K562 (cell line): ENCODE measurements at regions not wholly inside any gene's neighbourhood (a gene's known extent, or its start where the extent isn't known, plus 50 kb on each side); places are given as distances from the start of the nearest gene placed in this dataset.

Experiments used
- ATAC-seq: fragments of 200-7000 bp; cut with Tn5 transposase; 3 replicates; pipeline ENCODE4 v1.9.1; 2020; ENCODE audit warnings: moderate library complexity
- BruUV-seq: library from RNA; stranded (reverse); fragments of 400-500 nt; replicated peaks from 2 replicates; lab custom pipeline; 2021; lab: Mats Ljungman, UMichigan
- CTCF ChIA-PET: fragments of 300-600 bp; formaldehyde crosslinking; extraction: SDS; loops from one replicate; lab custom pipeline; 2021; ENCODE audit warnings: low intra/inter-chr PET ratio; lab: Yijun Ruan, JAX
- POLR2A ChIA-PET: fragments of 300-600, 350-650 bp; sonication (Branson Sonifier 250); formaldehyde crosslinking; extraction: SDS; loops from one replicate; lab custom pipeline; 2021; ENCODE audit warnings: antibody characterized with exemption, inconsistent platforms; lab: Yijun Ruan, JAX
- DNase-seq, 4 experiments: peaks; one replicate each; pipeline versions ENCODE4 v3.0.0 to v3.0.0-alpha.2; 2011 to 2018; ENCODE audit warnings: low spot score in 3 of 4, mixed read lengths in 3 of 4; ENCODE audit errors: extremely low read depth in 1 of 4
- FAIRE-seq: peaks from 2 replicates; lab custom pipeline; 2011; peaks lifted over from hg19 to GRCh38; lab: Jason Lieb, UNC
- H2AFZ ChIP-seq: 2 replicates; pipeline ENCODE4 v1.6.0; 2011; ENCODE audit warnings: low read depth, low read length, control low read depth, inconsistent platforms
- H3K27ac ChIP-seq: fragments of 200-600 bp; 3 replicates; pipeline ENCODE4 v1.8.0; 2011; ENCODE audit warnings: low read depth, mild to moderate bottlenecking, control low read depth, inconsistent platforms, low read length, moderate library complexity, mixed read lengths; ENCODE audit errors: extremely low read depth
- H3K27me3 ChIP-seq, 2 experiments: fragments of 300-600 bp in 1 of 2; 2 replicates in 1 of 2; 3 replicates in 1 of 2; pipeline versions ENCODE4 v1.6.0 to v1.8.0; 2011; ENCODE audit warnings: inconsistent platforms in 2 of 2, low read length in 2 of 2, mild to moderate bottlenecking in 1 of 2, mixed read lengths in 1 of 2, moderate library complexity in 1 of 2; ENCODE audit not compliant: control insufficient read depth in 2 of 2, insufficient read depth in 2 of 2
- H3K36me3 ChIP-seq: fragments of 300-600 bp; 3 replicates; pipeline ENCODE4 v1.8.0; 2011; ENCODE audit warnings: mild to moderate bottlenecking, low read length, inconsistent platforms; ENCODE audit not compliant: control insufficient read depth, insufficient read depth
- H3K4me1 ChIP-seq, 2 experiments: fragments of 200-600 bp in 1 of 2; replicated peaks in 1 of 2; 2 replicates in 1 of 2; 3 replicates in 1 of 2; pipeline versions ENCODE4 v1.5.1 to v1.8.0; 2011; ENCODE audit warnings: inconsistent platforms in 2 of 2, low read length in 2 of 2, mild to moderate bottlenecking in 1 of 2, mixed read lengths in 1 of 2, moderate library complexity in 1 of 2; ENCODE audit not compliant: control insufficient read depth in 2 of 2, insufficient read depth in 2 of 2
- H3K4me2 ChIP-seq: 2 replicates; pipeline ENCODE4 v1.6.1; 2011; ENCODE audit warnings: low read length, control low read depth, inconsistent platforms, mixed read lengths; ENCODE audit not compliant: insufficient read depth
- H3K4me3 ChIP-seq: fragments of 200-600 bp; sonication (generic), shearing (Covaris generic); 2 replicates; pipeline ENCODE4 v1.5.1; 2016; ENCODE audit warnings: control low read depth, inconsistent platforms
- H3K79me2 ChIP-seq: fragments of 200-600 bp; 3 replicates; pipeline ENCODE4 v1.8.0; 2011; ENCODE audit warnings: low read length, inconsistent platforms; ENCODE audit not compliant: control insufficient read depth, insufficient read depth
- H3K9ac ChIP-seq, 2 experiments: 2 replicates each; pipeline versions ENCODE4 v1.6.0 to v1.6.1; 2011; ENCODE audit warnings: low read depth in 2 of 2, low read length in 2 of 2, control low read depth in 1 of 2, inconsistent platforms in 1 of 2, mild to moderate bottlenecking in 1 of 2, mixed read lengths in 1 of 2; ENCODE audit not compliant: insufficient read depth in 1 of 2
- H3K9me1 ChIP-seq: one replicate; pipeline ENCODE4 v1.6.0; 2011; ENCODE audit warnings: inconsistent platforms, mild to moderate bottlenecking, low read length, moderate library complexity; ENCODE audit not compliant: control insufficient read depth, insufficient read depth
- H3K9me3 ChIP-seq: replicated peaks from 2 replicates; pipeline ENCODE4 v1.5.1; 2011; ENCODE audit warnings: low read depth, low read length, inconsistent platforms; ENCODE audit not compliant: control insufficient read depth, insufficient read depth
- H4K20me1 ChIP-seq: replicated peaks from 2 replicates; pipeline ENCODE4 v1.6.1; 2011; ENCODE audit warnings: low read length, inconsistent platforms, mixed read lengths; ENCODE audit not compliant: control insufficient read depth, insufficient read depth
- CBFA2T2 ChIP-seq: fragments of 450-650 bp; conservative IDR thresholded peaks from 2 replicates; pipeline ENCODE4 v1.6.1; 2017; ENCODE audit warnings: mild to moderate bottlenecking
- EHMT2 ChIP-seq: fragments of 450-650 bp; IDR thresholded peaks from 2 replicates; pipeline ENCODE4 v1.6.1; 2018; ENCODE audit warnings: antibody characterized with exemption
- ELF2 ChIP-seq: fragments of 250-450 bp; sonication (Bioruptor Pico); IDR thresholded peaks from 2 replicates; pipeline ENCODE4 v1.5.0; 2021; ENCODE audit warnings: mild to moderate bottlenecking
- KAT2B ChIP-seq: IDR thresholded peaks from one replicate; pipeline ENCODE4 v1.6.1; 2012; ENCODE audit warnings: low read depth, mild to moderate bottlenecking, control low read depth, inconsistent platforms, low read length, moderate library complexity
- KDM5B ChIP-seq: fragments of 200-600 bp; sonication (generic); IDR thresholded peaks from 2 replicates; pipeline ENCODE4 v1.6.1; 2012; ENCODE audit warnings: low read depth, mild to moderate bottlenecking, moderate library complexity, low read length, control low read depth, inconsistent platforms; ENCODE audit not compliant: insufficient replicate concordance
- MBD2 ChIP-seq: sonication (generic); IDR thresholded peaks from 2 replicates; pipeline ENCODE4 v1.6.1; 2016; ENCODE audit warnings: low read depth, borderline replicate concordance
- NEUROD1 ChIP-seq: fragments of 150-350 bp; IDR thresholded peaks from 2 replicates; pipeline ENCODE4 v1.6.1; 2014; ENCODE audit warnings: borderline replicate concordance, low read length, low read depth; ENCODE audit not compliant: partially characterized antibody
- NR2C2 ChIP-seq, 2 experiments: fragments of 200-800 bp in 1 of 2; sonication (Bioruptor generic) in 1 of 2; sonication (generic) in 1 of 2; formaldehyde crosslinking in 1 of 2; IDR thresholded peaks; 2 replicates each; pipeline versions ENCODE4 v1.6.1 to v1.8.0; 2016 to 2022; ENCODE audit warnings: mild to moderate bottlenecking in 1 of 2, missing compliant biosample characterization in 1 of 2, missing genetic modification characterization in 1 of 2, missing genetic modification reagents in 1 of 2
- PCBP1 ChIP-seq: fragments of 200-400 bp; formaldehyde crosslinking; IDR thresholded peaks from 2 replicates; pipeline ENCODE4 v1.6.1; 2018; ENCODE audit warnings: mild to moderate bottlenecking, low read depth, low read length; ENCODE audit not compliant: poor library complexity, severe bottlenecking
- POLR3G ChIP-seq: IDR thresholded peaks from 2 replicates; pipeline ENCODE4 v1.6.1; 2011; ENCODE audit not compliant: insufficient read length, insufficient replicate concordance; ENCODE audit errors: extremely low read depth
- PTBP1 ChIP-seq: fragments of 200-400 bp; formaldehyde crosslinking; IDR thresholded peaks from 2 replicates; pipeline ENCODE4 v1.6.1; 2017; ENCODE audit warnings: low read depth, low read length
- SMC3 ChIP-seq: conservative IDR thresholded peaks from 2 replicates; pipeline ENCODE4 v1.6.1; 2011; ENCODE audit warnings: low read depth, low read length, improper control_type of control experiment; ENCODE audit not compliant: insufficient read depth
- TAF9B ChIP-seq: fragments of 450-650 bp; IDR thresholded peaks from 2 replicates; pipeline ENCODE4 v1.6.1; 2018; ENCODE audit warnings: mild to moderate bottlenecking; ENCODE audit not compliant: partially characterized antibody
- TAL1 ChIP-seq: fragments of 450-650 bp; IDR thresholded peaks from 2 replicates; pipeline ENCODE4 v1.6.1; 2016; ENCODE audit warnings: mild to moderate bottlenecking
- ZNF239 ChIP-seq: fragments of 250-450 bp; sonication (Bioruptor Pico); IDR thresholded peaks from 2 replicates; pipeline ENCODE4 v1.4.0; 2020; ENCODE audit warnings: mild to moderate bottlenecking
- ZNF311 ChIP-seq: fragments of 250-450 bp; sonication (Bioruptor Pico); IDR thresholded peaks from 2 replicates; pipeline ENCODE4 v1.4.0; 2020; ENCODE audit warnings: mild to moderate bottlenecking, moderate library complexity
- ZNF324 ChIP-seq: fragments of 250-450 bp; sonication (Bioruptor Pico); IDR thresholded peaks from 2 replicates; pipeline ENCODE4 v1.4.0; 2020; ENCODE audit warnings: mild to moderate bottlenecking
- ZZZ3 ChIP-seq: fragments of 450-650 bp; IDR thresholded peaks from 2 replicates; pipeline ENCODE4 v1.6.1; 2016; ENCODE audit warnings: antibody characterized with exemption, mild to moderate bottlenecking, moderate library complexity
- WGBS: fragments of 100-300 bp; shearing (Covaris generic); methylation state at CpG from one replicate; pipeline ENCODE4 v1.1.6; 2016; ENCODE audit warnings: low coverage, mixed read lengths; ENCODE audit not compliant: insufficient coverage; ENCODE audit errors: missing lambda C conversion rate; 5-methylcytosine and 5-hydroxymethylcytosine counted together
- in situ Hi-C: fragments of 300-500 bp; cut with MboI; formaldehyde crosslinking; loops from 4 replicates; pipeline ENCODE4 v1.15.0; 2018; ENCODE audit warnings: inconsistent platforms, mixed read lengths
- intact Hi-C: fragments of 100-400 bp; cut with micrococcal nuclease; formaldehyde crosslinking; loops from 2 replicates; pipeline ENCODE4 v1.14.2; 2022
- TF ChIP-seq, protein P1 (sequence below): fragments of 450-650 bp; IDR thresholded peaks from 2 replicates; pipeline ENCODE4 v1.6.1; 2017; ENCODE audit warnings: antibody characterized with exemption

DNA sequence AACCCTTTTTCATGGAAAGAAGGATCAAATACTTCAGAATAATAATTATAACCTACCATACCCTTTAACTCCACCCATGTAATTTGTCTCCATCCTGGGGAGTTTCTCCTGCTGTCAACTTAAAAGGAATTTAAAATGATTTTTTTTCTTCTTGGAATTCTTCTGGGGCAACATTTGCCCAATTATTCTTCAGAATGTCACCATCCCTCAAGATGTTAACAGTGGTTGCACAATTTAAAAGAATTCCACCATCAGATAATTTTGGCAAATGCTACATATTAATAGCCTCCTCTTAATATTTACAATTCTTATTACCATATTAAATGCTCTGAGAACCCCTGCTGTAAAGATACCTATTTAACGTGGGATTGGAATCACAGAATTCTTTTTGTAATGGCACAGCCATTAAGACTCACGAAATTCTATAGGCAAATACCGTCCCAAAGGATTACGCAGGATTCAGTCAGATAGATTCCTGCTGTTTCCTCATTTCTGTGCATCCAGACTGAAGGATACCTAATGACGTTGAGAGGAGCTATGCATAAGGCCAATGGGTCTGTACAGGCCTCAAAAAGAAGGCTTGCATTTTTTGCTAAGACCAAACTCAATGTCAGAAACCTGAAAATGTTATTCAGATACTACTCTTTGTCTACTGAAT is 177.5 kb downstream of the DAD1 start:
- no peaks in the 10 kb centered on the region for H3K4me1 ChIP-seq
- H3K9me1 ChIP-seq, result no peaks in the 10 kb centered on the region
- no peak overlapping the region for H3K4me2 ChIP-seq
- no peaks in the 10 kb centered on the region for H4K20me1 ChIP-seq
- H3K27me3 ChIP-seq, result peaks cover 0 to 6% of the 10 kb centered on the region in 2 experiments; a peak in 1 of 5 replicates
- DNase-seq (no peak), FAIRE-seq (no peak), ATAC-seq (no peak)
- H3K27ac ChIP-seq, result no peak overlapping the region
- no peak overlapping the region for H3K4me3 ChIP-seq
- H3K79me2 ChIP-seq, result no peaks in the 10 kb centered on the region
- TF ChIP-seq NR2C2 (CRISPR knock-in tag; IDR thresholded peaks at IDR 0.05) (no peak), NR2C2 (tag; IDR thresholded peaks at IDR 0.05) (no peak), ZNF311 (CRISPR knock-in tag) (no peak), EHMT2 (no peak), TAL1 (no peak), KDM5B (no peak), POLR3G (no peak), ZNF239 (CRISPR knock-in tag) (no peak), ELF2 (CRISPR knock-in tag) (no peak), ZNF324 (CRISPR knock-in tag) (no peak), ZZZ3 (no peak), MBD2 (no peak), CBFA2T2 (no peak), KAT2B (no peak), TAF9B (no peak), NEUROD1 (no peak), SMC3 (no peak), PTBP1 (no peak), PCBP1 (no peak)
- TF ChIP-seq, protein P1, sequence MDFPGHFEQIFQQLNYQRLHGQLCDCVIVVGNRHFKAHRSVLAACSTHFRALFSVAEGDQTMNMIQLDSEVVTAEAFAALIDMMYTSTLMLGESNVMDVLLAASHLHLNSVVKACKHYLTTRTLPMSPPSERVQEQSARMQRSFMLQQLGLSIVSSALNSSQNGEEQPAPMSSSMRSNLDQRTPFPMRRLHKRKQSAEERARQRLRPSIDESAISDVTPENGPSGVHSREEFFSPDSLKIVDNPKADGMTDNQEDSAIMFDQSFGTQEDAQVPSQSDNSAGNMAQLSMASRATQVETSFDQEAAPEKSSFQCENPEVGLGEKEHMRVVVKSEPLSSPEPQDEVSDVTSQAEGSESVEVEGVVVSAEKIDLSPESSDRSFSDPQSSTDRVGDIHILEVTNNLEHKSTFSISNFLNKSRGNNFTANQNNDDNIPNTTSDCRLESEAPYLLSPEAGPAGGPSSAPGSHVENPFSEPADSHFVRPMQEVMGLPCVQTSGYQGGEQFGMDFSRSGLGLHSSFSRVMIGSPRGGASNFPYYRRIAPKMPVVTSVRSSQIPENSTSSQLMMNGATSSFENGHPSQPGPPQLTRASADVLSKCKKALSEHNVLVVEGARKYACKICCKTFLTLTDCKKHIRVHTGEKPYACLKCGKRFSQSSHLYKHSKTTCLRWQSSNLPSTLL, result no peak
- no peaks in the 10 kb centered on the region for H3K36me3 ChIP-seq
- POLR2A ChIA-PET, result no interaction called here
- in situ Hi-C loops (no loop called here), intact Hi-C loops (no loop called here)
- BruUV-seq, result no TSS peak
- no peak overlapping the region for H3K9ac ChIP-seq
- H2AFZ ChIP-seq, result no peak overlapping the region
- CTCF ChIA-PET, result no interaction called here
- 16% methylated on average over 5 of the region's 5 CpGs for WGBS
- no peaks in the 10 kb centered on the region for H3K9me3 ChIP-seq
